Ishikawa (cell line): ENCODE measurements at regions not wholly inside any gene's neighbourhood (a gene's known extent, or its start where the extent isn't known, plus 50 kb on each side); places are given as distances from the start of the nearest gene placed in this dataset.

Experiments used
- CEBPB ChIP-seq: IDR thresholded peaks from 2 replicates; pipeline ENCODE4 v1.6.1; 2012
- EGR1 ChIP-seq: IDR thresholded peaks from 2 replicates; pipeline ENCODE4 v1.6.1; 2012
- EP300 ChIP-seq: IDR thresholded peaks from 2 replicates; pipeline ENCODE4 v1.6.1; 2012; ENCODE audit warnings: borderline replicate concordance
- FOXM1 ChIP-seq: IDR thresholded peaks from 2 replicates; pipeline ENCODE4 v1.6.1; 2012; ENCODE audit warnings: low read depth, borderline replicate concordance
- RAD21 ChIP-seq: IDR thresholded peaks from 2 replicates; pipeline ENCODE4 v1.6.1; 2012; ENCODE audit warnings: low read depth
- TAF1 ChIP-seq: IDR thresholded peaks from 2 replicates; pipeline ENCODE4 v1.6.1; 2012; ENCODE audit warnings: low read depth, mild to moderate bottlenecking
- TEAD4 ChIP-seq: IDR thresholded peaks from 2 replicates; pipeline ENCODE4 v1.6.1; 2012
- YY1 ChIP-seq: IDR thresholded peaks from 2 replicates; pipeline ENCODE4 v1.6.1; 2012; ENCODE audit warnings: low read depth
- TF ChIP-seq, protein P1 (sequence below): IDR thresholded peaks from 2 replicates; pipeline ENCODE4 v1.6.1; 2012; ENCODE audit warnings: low read depth, mild to moderate bottlenecking
- TF ChIP-seq, protein P2 (sequence below): IDR thresholded peaks from 2 replicates; pipeline ENCODE4 v1.6.1; 2012
- TF ChIP-seq, protein P3 (sequence below): IDR thresholded peaks from 2 replicates; pipeline ENCODE4 v1.6.1; 2012

DNA sequence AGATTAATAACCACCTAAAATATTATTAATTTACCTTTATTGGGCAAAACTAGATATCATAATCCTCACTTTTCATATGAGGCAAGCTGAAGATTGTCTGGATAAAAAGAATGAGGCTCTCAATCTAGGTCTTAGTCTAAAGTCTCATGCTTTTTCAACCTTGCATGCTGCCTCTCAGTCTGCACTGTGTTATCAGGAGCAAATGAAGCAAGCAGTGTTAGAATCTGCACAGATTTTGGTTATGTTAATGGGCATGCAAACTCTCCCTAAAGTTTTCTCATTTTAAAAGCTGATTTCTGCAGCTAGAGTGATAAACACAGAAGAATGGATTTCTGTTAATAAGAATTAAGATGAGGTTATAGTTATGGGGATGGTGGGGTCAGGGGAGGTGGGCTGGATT lies 350.7 kb upstream of the C11orf87 start:
- TF ChIP-seq, protein P1, sequence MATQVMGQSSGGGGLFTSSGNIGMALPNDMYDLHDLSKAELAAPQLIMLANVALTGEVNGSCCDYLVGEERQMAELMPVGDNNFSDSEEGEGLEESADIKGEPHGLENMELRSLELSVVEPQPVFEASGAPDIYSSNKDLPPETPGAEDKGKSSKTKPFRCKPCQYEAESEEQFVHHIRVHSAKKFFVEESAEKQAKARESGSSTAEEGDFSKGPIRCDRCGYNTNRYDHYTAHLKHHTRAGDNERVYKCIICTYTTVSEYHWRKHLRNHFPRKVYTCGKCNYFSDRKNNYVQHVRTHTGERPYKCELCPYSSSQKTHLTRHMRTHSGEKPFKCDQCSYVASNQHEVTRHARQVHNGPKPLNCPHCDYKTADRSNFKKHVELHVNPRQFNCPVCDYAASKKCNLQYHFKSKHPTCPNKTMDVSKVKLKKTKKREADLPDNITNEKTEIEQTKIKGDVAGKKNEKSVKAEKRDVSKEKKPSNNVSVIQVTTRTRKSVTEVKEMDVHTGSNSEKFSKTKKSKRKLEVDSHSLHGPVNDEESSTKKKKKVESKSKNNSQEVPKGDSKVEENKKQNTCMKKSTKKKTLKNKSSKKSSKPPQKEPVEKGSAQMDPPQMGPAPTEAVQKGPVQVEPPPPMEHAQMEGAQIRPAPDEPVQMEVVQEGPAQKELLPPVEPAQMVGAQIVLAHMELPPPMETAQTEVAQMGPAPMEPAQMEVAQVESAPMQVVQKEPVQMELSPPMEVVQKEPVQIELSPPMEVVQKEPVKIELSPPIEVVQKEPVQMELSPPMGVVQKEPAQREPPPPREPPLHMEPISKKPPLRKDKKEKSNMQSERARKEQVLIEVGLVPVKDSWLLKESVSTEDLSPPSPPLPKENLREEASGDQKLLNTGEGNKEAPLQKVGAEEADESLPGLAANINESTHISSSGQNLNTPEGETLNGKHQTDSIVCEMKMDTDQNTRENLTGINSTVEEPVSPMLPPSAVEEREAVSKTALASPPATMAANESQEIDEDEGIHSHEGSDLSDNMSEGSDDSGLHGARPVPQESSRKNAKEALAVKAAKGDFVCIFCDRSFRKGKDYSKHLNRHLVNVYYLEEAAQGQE = no peak
- TF ChIP-seq TEAD4 (no peak), EGR1 (no peak), EP300 (no peak), YY1 (no peak), RAD21 (no peak), TAF1 (no peak), CEBPB (no peak), FOXM1 (no peak)
- TF ChIP-seq, protein P2, sequence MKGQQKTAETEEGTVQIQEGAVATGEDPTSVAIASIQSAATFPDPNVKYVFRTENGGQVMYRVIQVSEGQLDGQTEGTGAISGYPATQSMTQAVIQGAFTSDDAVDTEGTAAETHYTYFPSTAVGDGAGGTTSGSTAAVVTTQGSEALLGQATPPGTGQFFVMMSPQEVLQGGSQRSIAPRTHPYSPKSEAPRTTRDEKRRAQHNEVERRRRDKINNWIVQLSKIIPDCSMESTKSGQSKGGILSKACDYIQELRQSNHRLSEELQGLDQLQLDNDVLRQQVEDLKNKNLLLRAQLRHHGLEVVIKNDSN = no peak
- TF ChIP-seq, protein P3, sequence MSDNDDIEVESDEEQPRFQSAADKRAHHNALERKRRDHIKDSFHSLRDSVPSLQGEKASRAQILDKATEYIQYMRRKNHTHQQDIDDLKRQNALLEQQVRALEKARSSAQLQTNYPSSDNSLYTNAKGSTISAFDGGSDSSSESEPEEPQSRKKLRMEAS = no peak
